ENCODE measurements at regions not wholly inside any gene's neighbourhood (a gene's known extent, or its start where the extent isn't known, plus 50 kb on each side); places are given as distances from the start of the nearest gene placed in this dataset.

DNA sequence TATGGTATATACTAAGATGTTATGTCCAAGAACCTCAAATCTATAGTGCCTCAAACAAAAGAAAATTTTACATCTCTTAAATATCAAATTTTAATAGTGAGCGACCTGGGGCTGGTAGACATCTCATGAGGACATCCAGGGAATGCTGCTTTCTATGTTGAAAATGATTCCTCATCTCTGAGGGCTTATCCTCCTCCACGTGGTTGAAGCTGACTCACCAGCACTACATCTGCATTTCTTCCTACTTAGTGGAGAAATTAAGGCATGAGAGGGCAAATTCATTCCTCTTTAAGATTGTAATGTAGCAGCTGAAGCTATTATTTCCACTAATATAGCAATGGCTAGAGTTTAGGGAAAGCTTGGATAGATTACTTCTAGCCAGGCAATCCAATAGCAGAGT lies 529.5 kb downstream of the COL11A1 start:
- Histone ChIP-seq H3K4me1 (ENCODE audit: insufficient read depth, low read length) (no peaks in the 10 kb centered on the region), H3K27me3 (ENCODE audit: insufficient read depth, low read length) (no peaks in the 10 kb centered on the region), H3K9me3 (ENCODE audit: control insufficient read depth, low read depth, low read length) (no peaks in the 10 kb centered on the region), H2BK5ac (ENCODE audit: insufficient read length, low read length) (no peak overlapping the region), H2BK15ac (ENCODE audit: low read depth, low read length) (no peak overlapping the region), H3K23ac (ENCODE audit: insufficient read length, low read depth, low read length) (no peak overlapping the region), H3K79me1 (ENCODE audit: insufficient read depth, low read depth, low read length, poor library complexity, severe bottlenecking) (no peaks in the 10 kb centered on the region), H4K20me1 (ENCODE audit: control insufficient read depth, insufficient read depth, insufficient read length) (no peaks in the 10 kb centered on the region), H3K4me2 (ENCODE audit: insufficient read depth, insufficient read length, low read length) (no peak overlapping the region), H3K79me2 (ENCODE audit: insufficient read depth, low read length) (no peaks in the 10 kb centered on the region), H2AFZ (ENCODE audit: low read length) (no peak overlapping the region), H3K4ac (ENCODE audit: low read depth, low read length) (no peak overlapping the region), H3K27ac (ENCODE audit: insufficient read length, low read depth, low read length) (no peak overlapping the region), H4K5ac (ENCODE audit: insufficient read length, low read depth, low read length) (no peak overlapping the region), H3K23me2 (ENCODE audit: insufficient read length, low read depth, low read length, poor library complexity, severe bottlenecking) (no peaks in the 10 kb centered on the region), H3K56ac (ENCODE audit: insufficient read length, low read depth, low read length) (no peak overlapping the region), H2AK5ac (ENCODE audit: insufficient read length, low read length) (no peak overlapping the region), H2BK12ac (ENCODE audit: insufficient read length, low read depth, low read length) (no peak overlapping the region), H4K8ac (replicated peaks; ENCODE audit: insufficient read length, low read depth, low read length) (no peak overlapping the region), H3K14ac (ENCODE audit: insufficient read depth, low read length) (no peak overlapping the region), H2BK20ac (ENCODE audit: low read depth, low read length, poor library complexity, severe bottlenecking) (no peak overlapping the region), H3T11ph (ENCODE audit: low read length) (no peak overlapping the region), H2BK120ac (ENCODE audit: low read depth, low read length, poor library complexity, severe bottlenecking) (no peak overlapping the region), H3K18ac (ENCODE audit: insufficient read length, low read depth, low read length) (no peak overlapping the region), H3K9ac (ENCODE audit: extremely low read depth, insufficient read length, low read length) (no peak overlapping the region), H4K91ac (ENCODE audit: insufficient read length, low read depth, low read length) (no peak overlapping the region)
- Mint-ChIP-seq H3K4me3 (no peak overlapping the region), H3K36me3 (ENCODE audit: insufficient read depth in 1 of 3, low read depth in 3 of 3) (no peaks in the 10 kb centered on the region), H3K27me3 (ENCODE audit: low read depth) (no peaks in the 10 kb centered on the region), H3K4me1 (no peaks in the 10 kb centered on the region), H3K27ac (no peak overlapping the region), H3K9me3 (no peaks in the 10 kb centered on the region)
- no peak for DNase-seq
- TF ChIP-seq CTCF (conservative IDR thresholded peaks at IDR 0.05): no peak
- no CpG with 5 or more reads among the region's 2 CpGs for WGBS (ENCODE audit: extremely low coverage, insufficient read length, low lambda C conversion rate)
